Urinary bladder (tissue), 3 donors: ENCODE measurements at regions not wholly inside any gene's neighbourhood (a gene's known extent, or its start where the extent isn't known, plus 50 kb on each side); places are given as distances from the start of the nearest gene placed in this dataset.
"Not testable (repeated sequence)": the region's sequence is repeated elsewhere in the genome, so short reads cannot be mapped to it uniquely, and the experiment has no call there.

ENCODE experiments used
- DNase-seq: peaks from one replicate; pipeline ENCODE4 v3.0.0-alpha.2; 2015; ENCODE audit errors: extremely low spot score
- H3K27ac ChIP-seq: one replicate; pipeline ENCODE4 v1.5.1; 2013; ENCODE audit warnings: low read depth, mild to moderate bottlenecking, moderate library complexity
- H3K36me3 ChIP-seq: one replicate; pipeline ENCODE4 v1.6.1; 2013; ENCODE audit warnings: mild to moderate bottlenecking, moderate library complexity; ENCODE audit not compliant: insufficient read depth
- H3K4me1 ChIP-seq: one replicate; pipeline ENCODE4 v1.6.1; 2013; ENCODE audit warnings: mild to moderate bottlenecking, moderate library complexity; ENCODE audit not compliant: insufficient read depth
- H3K4me3 ChIP-seq: one replicate; pipeline ENCODE4 v1.5.1; 2013; ENCODE audit warnings: low read depth, low read length
- WGBS: extraction: QIAGEN DNeasy Blood & Tissue Kit; methylation state at CpG from one replicate; pipeline ENCODE4 v1.1.7; 2013; 5-methylcytosine and 5-hydroxymethylcytosine counted together
- donor health status: healthy with polysubstance abuse.
- donor health status: healthy.

DNA sequence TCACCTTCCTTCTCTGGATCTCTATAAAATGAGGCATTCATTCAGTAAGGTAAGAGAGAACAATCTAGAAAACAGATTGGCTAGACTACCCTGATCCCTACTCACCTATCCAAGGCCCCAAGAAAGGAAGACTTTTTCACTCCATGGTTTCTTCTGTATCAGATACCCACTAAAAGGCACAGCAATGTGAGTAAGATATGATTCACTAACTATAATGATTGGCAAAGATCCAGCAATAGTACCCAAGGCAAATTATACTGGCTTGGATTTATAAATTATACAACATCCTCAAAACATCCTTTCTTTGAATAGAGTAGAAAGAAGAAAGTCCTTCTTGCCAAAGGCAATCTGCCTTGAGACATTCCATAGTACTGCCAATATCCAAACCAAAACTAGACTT, 1432.0 kb upstream of the GOT2 start:
- Histone ChIP-seq H3K27ac (no peak overlapping the region), H3K4me3 (no peak overlapping the region), H3K36me3 (no peaks in the 10 kb centered on the region), H3K4me1 (no peaks in the 10 kb centered on the region)
- no peak for DNase-seq

DNA sequence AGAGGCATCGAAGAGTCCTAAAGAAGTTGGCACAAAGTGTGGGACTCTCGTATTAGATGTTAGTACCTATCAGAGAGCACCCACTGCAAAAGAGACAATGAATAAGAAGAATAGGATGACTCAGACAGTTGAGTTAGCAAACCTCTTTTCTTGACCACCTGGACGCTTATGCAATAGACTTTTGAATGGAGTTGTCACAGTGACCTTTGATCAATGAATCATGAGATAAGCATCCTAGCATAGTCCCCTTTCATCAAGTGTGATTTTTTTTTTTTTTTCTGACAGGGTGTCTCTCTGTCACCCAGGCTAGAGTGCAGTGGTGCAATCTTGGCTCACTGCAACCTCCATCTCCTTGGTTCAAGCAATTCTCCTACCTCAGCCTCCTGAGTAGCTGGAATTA, 1417.9 kb upstream of the GOT2 start:
- no peak overlapping the region for H3K27ac ChIP-seq
- no peaks in the 10 kb centered on the region for H3K36me3 ChIP-seq
- WGBS, result 90% methylated on average over 3 of the region's 3 CpGs
- DNase-seq, result no peak
- H3K4me3 ChIP-seq, result no peak overlapping the region
- no peaks in the 10 kb centered on the region for H3K4me1 ChIP-seq

DNA sequence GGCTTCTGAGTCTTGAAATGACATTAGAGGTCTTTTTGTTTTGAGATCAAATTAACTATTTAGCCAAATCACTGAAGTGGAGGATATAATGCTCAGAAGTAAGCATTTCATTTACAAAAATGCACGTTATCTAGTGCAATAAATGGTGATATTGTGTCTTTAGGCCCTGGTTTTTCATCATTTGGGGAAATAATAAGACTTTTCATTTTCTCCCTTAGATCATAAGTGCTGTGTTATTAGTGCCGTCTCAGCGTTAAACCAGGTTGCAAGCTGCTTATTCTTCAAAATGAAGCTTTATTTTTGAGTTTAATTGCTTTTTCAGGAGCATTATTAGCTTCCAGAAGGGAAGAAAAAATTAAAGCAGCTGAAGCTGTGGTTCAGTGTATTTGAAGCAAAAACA, 1416.8 kb upstream of the GOT2 start:
- H3K27ac ChIP-seq, result no peak overlapping the region
- WGBS, result 86% methylated on average over 3 of the region's 3 CpGs
- no peaks in the 10 kb centered on the region for H3K36me3 ChIP-seq
- H3K4me3 ChIP-seq, result no peak overlapping the region
- H3K4me1 ChIP-seq, result no peaks in the 10 kb centered on the region
- no peak for DNase-seq

DNA sequence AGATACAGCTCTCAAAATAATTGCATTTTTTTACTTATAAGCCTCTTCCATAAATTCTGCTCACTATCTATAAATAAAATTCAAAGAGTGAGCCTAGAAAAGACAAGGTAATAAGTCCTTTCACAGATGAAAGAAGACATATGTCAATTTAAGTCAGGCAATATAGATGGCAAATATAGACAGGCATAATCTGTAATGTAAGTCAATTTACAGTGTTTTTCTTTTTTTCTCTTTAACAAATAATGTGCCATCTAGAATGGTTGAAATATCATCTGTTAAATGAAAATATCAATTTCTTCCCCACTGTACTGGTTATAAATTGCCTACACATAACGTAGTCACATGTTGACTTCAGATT, 1409.2 kb upstream of the GOT2 start:
- Histone ChIP-seq H3K36me3 (no peaks in the 10 kb centered on the region), H3K27ac (no peak overlapping the region), H3K4me1 (no peaks in the 10 kb centered on the region), H3K4me3 (no peak overlapping the region)
- WGBS, result 75% methylated on average over 1 of the region's 1 CpG
- no peak for DNase-seq

DNA sequence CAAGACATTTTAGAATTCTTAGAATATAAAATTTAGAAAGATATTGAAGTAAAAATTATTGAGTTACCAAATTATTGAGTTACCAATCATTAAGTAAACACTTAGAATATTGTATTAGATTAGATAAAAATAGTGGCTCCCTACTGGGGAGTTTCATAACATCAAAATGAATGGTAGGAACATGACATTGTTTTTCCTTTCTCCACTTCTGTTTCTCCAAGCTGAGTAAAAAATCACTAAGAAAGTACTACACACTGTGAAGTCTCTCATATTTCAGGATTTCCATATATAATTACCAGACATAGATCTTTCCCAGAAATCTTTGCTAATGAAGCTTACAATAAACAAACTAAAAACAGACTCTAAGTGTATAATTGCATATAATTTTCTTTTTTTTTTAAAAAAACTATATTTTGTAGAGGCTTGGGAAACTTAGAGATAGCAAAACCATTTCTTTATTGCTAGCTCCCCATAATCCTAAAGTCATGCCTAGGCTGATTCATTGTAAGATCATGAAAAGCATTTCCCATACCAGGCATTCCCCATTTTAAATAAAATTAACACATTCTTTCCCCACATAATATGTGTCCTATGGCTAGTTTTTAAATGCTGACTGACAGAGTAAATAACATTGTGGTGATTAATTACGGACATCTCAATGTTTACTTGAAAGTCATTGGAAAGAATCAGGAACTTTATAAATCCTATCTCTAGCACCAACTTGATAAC, 1408.7 kb upstream of the GOT2 start:
- no peak for DNase-seq
- Histone ChIP-seq H3K36me3 (no peaks in the 10 kb centered on the region), H3K4me1 (no peaks in the 10 kb centered on the region), H3K4me3 (no peak overlapping the region), H3K27ac (no peak overlapping the region)
- 52% methylated on average over 1 of the region's 1 CpG for WGBS

DNA sequence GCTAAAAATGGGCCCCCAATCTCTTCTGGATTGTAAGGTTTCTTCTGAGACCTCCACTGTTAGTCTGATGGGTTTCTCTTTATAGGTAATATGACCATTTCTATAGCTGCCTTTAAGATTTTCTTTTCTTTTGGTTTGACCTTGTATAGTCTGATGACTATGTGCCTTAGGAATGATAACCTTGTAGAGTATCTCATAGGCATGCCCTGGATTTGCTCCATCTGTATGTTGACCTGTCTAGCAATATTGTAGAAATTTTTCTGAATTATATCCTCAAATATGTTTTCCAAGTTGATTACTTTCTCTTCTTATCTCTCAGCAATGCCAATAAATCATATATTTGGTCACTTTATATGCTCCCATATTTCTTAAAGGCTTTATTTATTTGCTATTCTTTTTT, 1403.8 kb upstream of the GOT2 start:
- no peak overlapping the region for H3K27ac ChIP-seq
- no peak for DNase-seq
- no peak overlapping the region for H3K4me3 ChIP-seq
- H3K4me1 ChIP-seq, result no peaks in the 10 kb centered on the region
- H3K36me3 ChIP-seq, result no peaks in the 10 kb centered on the region

DNA sequence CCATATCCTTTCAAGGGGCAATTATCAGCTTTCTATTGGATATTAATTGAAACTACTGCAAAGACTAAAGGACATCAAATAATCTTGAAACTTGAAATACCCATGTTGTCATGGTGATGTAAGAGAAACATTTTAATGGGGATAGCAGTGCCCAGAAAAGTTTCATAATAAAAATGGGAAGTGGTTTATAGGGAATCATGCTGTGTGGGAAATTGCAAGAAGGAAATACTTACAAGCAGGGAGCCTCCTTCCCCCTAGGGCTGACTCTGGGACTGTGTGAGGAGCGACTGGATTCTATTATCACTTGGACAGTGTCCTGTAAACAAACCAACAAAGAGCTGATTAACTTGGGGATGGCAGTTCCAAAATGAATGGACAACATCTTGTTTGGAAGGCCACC, 1393.1 kb upstream of the GOT2 start:
- no peak overlapping the region for H3K4me3 ChIP-seq
- DNase-seq, result no peak
- 47% methylated on average over 1 of the region's 1 CpG for WGBS
- no peak overlapping the region for H3K27ac ChIP-seq
- no peaks in the 10 kb centered on the region for H3K4me1 ChIP-seq
- H3K36me3 ChIP-seq, result no peaks in the 10 kb centered on the region

DNA sequence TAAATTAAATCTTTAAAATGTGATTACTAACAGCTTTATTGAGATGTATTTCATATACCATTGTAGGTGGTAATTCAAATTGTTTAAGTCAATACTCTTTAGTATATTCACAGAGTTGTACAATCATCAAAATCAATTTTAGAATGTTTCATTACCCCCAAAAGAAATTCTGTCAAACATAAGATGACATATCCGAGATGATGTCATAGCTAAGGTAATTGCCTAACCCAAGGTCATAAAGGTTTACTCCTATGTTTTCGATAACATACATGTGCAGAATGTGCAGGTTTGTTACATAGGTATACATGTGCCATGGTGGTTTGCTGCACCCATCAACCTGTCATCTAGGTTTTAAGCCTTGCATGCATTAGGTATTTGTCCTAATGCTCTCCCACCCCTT, 1392.0 kb upstream of the GOT2 start:
- not testable (repeated sequence) for H3K4me1 ChIP-seq, H3K27ac ChIP-seq
- WGBS, result 87% methylated on average over 2 of the region's 2 CpGs

DNA sequence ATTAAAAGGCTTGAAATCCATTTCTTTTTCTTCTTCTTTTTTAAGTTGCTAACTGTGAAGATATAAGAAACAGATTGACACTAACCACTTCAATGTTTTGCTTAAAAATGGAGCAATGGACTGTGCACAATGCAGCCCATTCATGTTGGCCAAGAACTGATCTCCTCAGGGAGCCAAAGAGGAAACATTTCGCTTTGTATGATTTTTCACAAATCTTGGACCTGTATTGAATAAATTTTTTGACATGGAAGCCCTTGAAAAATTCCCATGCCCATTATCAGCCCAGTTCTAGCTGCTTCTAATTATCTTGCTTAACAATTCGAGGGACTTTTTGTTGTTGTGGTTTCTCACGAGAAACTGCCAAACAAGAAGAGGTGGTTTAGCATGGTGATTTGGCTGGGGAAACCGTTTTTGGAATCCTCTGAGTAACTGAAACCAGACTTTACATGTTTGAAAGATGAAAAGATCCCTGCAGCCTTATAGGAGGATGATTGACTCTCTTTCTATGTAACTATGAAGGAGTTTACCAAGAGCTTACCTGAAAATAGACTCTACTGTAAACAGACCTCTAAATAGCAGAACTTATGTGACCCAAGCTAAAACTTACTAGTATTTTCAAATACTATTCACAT, 1389.4 kb upstream of the GOT2 start:
- Histone ChIP-seq H3K27ac (no peak overlapping the region), H3K36me3 (no peaks in the 10 kb centered on the region), H3K4me3 (no peak overlapping the region), H3K4me1 (no peaks in the 10 kb centered on the region)
- DNase-seq, result no peak
- 42% methylated on average over 4 of the region's 4 CpGs for WGBS

More for the DNA sequence above, 1392.0 kb upstream of the GOT2 start:
- DNase-seq, H3K36me3 ChIP-seq, H3K4me3 ChIP-seq: not testable (repeated sequence)

DNA sequence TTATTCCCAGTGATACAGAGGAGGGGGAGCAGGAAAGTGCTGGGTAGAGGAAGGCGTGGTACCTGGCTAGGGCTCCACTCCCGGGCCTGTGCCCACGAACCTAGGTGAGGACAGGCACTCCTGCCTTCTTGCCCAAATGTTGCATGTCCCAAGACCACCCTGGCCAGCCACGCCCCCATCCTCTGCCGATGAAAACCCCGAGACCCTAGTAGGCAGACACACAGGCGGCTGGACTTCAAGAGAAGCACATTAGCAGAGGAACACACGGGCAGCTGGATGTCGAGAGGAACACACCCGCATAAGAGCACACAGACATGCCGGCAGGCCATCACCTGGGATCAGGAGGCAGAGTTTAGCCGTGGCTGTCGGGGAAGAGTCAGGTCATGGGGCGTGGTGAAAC, 1386.5 kb upstream of the GOT2 start:
- whole genome bisulfite sequencing, result 89% methylated on average over 14 of the region's 14 CpGs

DNA sequence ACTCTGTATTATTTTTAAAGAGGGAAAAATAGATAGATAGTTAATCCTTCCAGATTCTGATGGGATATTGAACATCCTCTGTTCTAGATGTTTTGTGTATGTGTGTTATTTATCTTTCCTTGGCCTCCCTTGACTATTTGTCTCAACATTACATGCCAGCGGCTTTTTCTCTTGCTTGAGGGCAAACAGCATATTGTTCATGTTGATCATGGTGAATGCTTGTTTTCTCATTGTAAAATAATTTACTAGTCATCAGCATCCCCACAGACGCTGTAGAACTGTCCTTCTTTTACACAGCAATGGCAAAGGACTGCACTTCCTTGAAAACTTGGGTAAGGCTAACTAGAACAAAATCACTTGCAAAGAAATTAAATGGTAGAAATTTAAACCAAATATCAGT, 1376.4 kb upstream of the GOT2 start:
- Histone ChIP-seq H3K4me1 (no peaks in the 10 kb centered on the region), H3K4me3 (no peak overlapping the region), H3K36me3 (no peaks in the 10 kb centered on the region), H3K27ac (no peak overlapping the region)
- DNase-seq, result no peak
- 73% methylated on average over 2 of the region's 2 CpGs for WGBS

More for the DNA sequence above, 1386.5 kb upstream of the GOT2 start:
- no peaks in the 10 kb centered on the region for H3K36me3 ChIP-seq
- H3K4me3 ChIP-seq, result no peak overlapping the region
- no peak for DNase-seq
- H3K27ac ChIP-seq, result no peak overlapping the region
- H3K4me1 ChIP-seq, result no peaks in the 10 kb centered on the region

DNA sequence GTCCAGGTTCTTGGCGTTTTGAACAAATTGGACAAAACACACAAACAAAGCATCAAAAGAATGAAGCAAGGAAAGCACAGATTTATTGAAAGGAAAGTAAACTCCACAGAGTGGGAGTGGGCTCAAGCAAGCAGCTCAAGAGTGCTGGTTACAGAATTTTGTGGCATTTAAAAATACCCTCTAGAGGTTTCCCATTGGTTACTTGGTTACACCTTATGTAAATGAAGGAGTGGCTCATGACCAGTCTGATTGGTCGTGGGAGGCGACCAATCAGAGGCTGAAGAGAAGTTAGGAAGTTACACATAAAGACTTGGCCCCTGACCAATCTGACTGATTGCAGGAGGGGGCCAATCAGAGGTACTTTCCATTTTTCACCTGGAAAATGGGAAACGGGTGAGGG, 1373.8 kb upstream of the GOT2 start:
- H3K4me1 ChIP-seq, result no peaks in the 10 kb centered on the region
- H3K36me3 ChIP-seq, result no peaks in the 10 kb centered on the region
- no peak overlapping the region for H3K27ac ChIP-seq
- DNase-seq, result no peak
- no peak overlapping the region for H3K4me3 ChIP-seq
- WGBS, result 89% methylated on average over 4 of the region's 4 CpGs

DNA sequence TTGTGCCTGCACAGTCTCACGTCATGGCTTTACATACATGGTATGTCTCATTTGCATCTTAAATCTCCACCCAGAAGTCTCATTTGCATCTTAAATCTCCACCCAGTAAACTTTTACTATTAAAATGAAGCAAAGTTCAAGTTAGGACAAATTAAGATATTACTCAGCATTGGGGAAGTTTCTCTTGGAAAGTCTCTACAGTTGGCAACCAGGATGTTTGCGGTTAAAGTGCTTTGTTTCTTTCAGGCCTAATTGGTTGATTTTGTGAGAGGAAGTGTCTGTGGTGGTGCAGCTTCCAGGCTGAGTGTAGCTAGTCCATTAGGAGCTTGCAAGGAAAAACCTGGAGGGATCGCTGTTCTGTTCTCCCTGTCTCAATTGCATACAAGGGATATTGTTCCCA, 1373.3 kb upstream of the GOT2 start:
- Histone ChIP-seq H3K36me3 (no peaks in the 10 kb centered on the region), H3K4me3 (no peak overlapping the region), H3K4me1 (no peaks in the 10 kb centered on the region), H3K27ac (no peak overlapping the region)
- DNase-seq, result no peak
- WGBS, result 69% methylated on average over 3 of the region's 3 CpGs

DNA sequence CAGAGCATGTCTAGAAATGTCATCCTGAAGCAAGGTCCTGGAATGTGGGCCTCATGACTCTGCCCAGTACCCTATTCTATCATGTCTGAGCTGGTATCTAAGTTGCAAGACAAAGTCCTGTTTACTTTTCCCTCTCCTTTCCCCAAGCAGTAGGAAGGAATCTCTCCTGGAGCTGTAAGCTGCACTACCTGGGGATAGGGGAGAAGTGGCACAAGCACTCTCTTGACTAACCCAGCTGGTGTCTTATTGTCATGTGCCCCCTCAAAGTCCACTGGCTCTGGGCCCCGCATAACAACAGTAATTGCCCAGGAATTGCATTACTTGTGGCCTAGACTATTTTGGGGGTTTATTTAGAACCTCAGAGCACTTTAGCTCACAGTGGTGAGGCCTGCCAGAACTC, 1366.3 kb upstream of the GOT2 start:
- Histone ChIP-seq H3K4me1 (no peaks in the 10 kb centered on the region), H3K36me3 (no peaks in the 10 kb centered on the region), H3K27ac (no peak overlapping the region), H3K4me3 (no peak overlapping the region)
- DNase-seq, result no peak
- 0% methylated on average over 1 of the region's 1 CpG for WGBS

DNA sequence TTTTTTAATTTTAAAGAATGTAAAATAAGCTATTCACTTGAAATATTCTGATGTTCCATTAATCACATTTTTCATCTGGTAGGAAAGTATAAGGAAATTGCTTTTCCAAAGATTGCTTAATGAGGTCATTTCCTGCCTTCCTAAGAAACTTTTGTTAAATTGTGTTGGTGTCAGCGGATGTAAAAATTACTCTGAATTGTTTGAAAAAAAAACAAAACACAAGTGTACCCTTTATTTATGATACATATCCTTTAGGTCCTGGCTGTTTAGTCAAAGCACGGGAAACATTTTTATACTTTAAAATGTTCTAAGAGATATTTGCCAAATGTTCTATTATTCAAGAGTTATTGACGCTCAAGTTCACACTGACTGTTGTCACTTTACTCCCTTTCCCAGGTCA, 1357.4 kb upstream of the GOT2 start:
- H3K27ac ChIP-seq, result no peak overlapping the region
- 67% methylated on average over 3 of the region's 3 CpGs for WGBS
- H3K4me1 ChIP-seq, result no peaks in the 10 kb centered on the region
- H3K36me3 ChIP-seq, result no peaks in the 10 kb centered on the region
- no peak for DNase-seq
- no peak overlapping the region for H3K4me3 ChIP-seq
